ENCODE measurements at regions not wholly inside any gene's neighbourhood (a gene's known extent, or its start where the extent isn't known, plus 50 kb on each side); places are given as distances from the start of the nearest gene placed in this dataset.

- TF ChIP-seq YY1 (IDR thresholded peaks at IDR 0.05; ENCODE audit: extremely low read depth, insufficient replicate concordance, low read depth, low read length), result no peak
- no peak for TF ChIP-seq MAX (IDR thresholded peaks at IDR 0.05)
- no peak for TF ChIP-seq CTCF (IDR thresholded peaks at IDR 0.05 in 2 of 3, conservative IDR thresholded peaks at IDR 0.05 in 1 of 3; ENCODE audit: borderline replicate concordance in 1 of 3, insufficient read depth in 1 of 3, low read depth in 2 of 3, low read length in 2 of 3)
- no peak for TF ChIP-seq POLR2AphosphoS5 (IDR thresholded peaks at IDR 0.05; ENCODE audit: low read depth, low read length)
- no peak for TF ChIP-seq EZH2 (IDR thresholded peaks at IDR 0.05)
- TF ChIP-seq CEBPB (IDR thresholded peaks at IDR 0.05; ENCODE audit: low read depth), result no peak
- TF ChIP-seq POLR2A (IDR thresholded peaks at IDR 0.05; ENCODE audit: borderline replicate concordance, extremely low read depth, insufficient read depth, insufficient read length), result no peak
Measured at GRCh38 chr6:23841116-23841515, 284.9 kb upstream of the NRSN1 start.
